Calu3 (cell line): ENCODE measurements at regions not wholly inside any gene's neighbourhood (a gene's known extent, or its start where the extent isn't known, plus 50 kb on each side); places are given as distances from the start of the nearest gene placed in this dataset.

Experiments used
- BruUV-seq: library from RNA; stranded (reverse); fragments of 400-500 nt; replicated peaks from 2 replicates; lab custom pipeline; 2021; lab: Mats Ljungman, UMichigan
- CTCF ChIA-PET: fragments of 300-600 bp; sonication (Branson Sonifier 250); formaldehyde crosslinking; loops from one replicate; lab custom pipeline; 2022; ENCODE audit warnings: antibody characterized with exemption; lab: Charles Lee
- DNase-seq: peaks from one replicate; pipeline ENCODE4 v3.0.0; 2022
- H3K27ac Mint-ChIP-seq: one replicate; pipeline ENCODE4 v1.8.0; 2022; ENCODE audit warnings: mixed read lengths; ENCODE audit not compliant: unreplicated experiment
- H3K27me3 Mint-ChIP-seq: one replicate; pipeline ENCODE4 v1.8.0; 2022; ENCODE audit warnings: mixed read lengths; ENCODE audit not compliant: unreplicated experiment
- H3K36me3 Mint-ChIP-seq: one replicate; pipeline ENCODE4 v1.8.0; 2022; ENCODE audit warnings: mild to moderate bottlenecking, moderate library complexity, mixed read lengths; ENCODE audit not compliant: insufficient read depth, unreplicated experiment
- H3K4me1 Mint-ChIP-seq: one replicate; pipeline ENCODE4 v1.8.0; 2022; ENCODE audit warnings: mild to moderate bottlenecking, low read depth, mixed read lengths; ENCODE audit not compliant: unreplicated experiment
- H3K4me3 Mint-ChIP-seq: one replicate; pipeline ENCODE4 v1.8.0; 2022; ENCODE audit warnings: mild to moderate bottlenecking, low read depth, moderate library complexity, mixed read lengths; ENCODE audit not compliant: unreplicated experiment
- H3K9me3 Mint-ChIP-seq: one replicate; pipeline ENCODE4 v1.8.0; 2022; ENCODE audit warnings: low read depth, mixed read lengths; ENCODE audit not compliant: unreplicated experiment
- CTCF ChIP-seq: fragments of 200-600 bp; IDR thresholded peaks from one replicate; pipeline ENCODE4 v1.8.0; 2022; ENCODE audit warnings: antibody characterized with exemption; ENCODE audit not compliant: unreplicated experiment
- intact Hi-C: fragments of 100-400 bp; cut with micrococcal nuclease; formaldehyde crosslinking; loops from one replicate; pipeline ENCODE4 v1.10.0; 2022; ENCODE audit not compliant: unreplicated experiment

- Mint-ChIP-seq H3K27me3 (no peaks in the 10 kb centered on the region), H3K27ac (no peak overlapping the region), H3K4me3 (no peak overlapping the region), H3K36me3 (no peaks in the 10 kb centered on the region), H3K4me1 (peaks cover 14% of the 10 kb centered on the region), H3K9me3 (no peaks in the 10 kb centered on the region)
- TF ChIP-seq CTCF = no peak
- intact Hi-C loops = no loop called here
- DNase-seq = no peak
- CTCF ChIA-PET = no interaction called here
- BruUV-seq = no TSS peak
Measured at GRCh38 chr7:41466760-41467384, 236.0 kb downstream of the INHBA start.

- H3K36me3 Mint-ChIP-seq = no peaks in the 10 kb centered on the region
- no peak for TF ChIP-seq CTCF
- no peak overlapping the region for H3K27ac Mint-ChIP-seq
- no peak for DNase-seq
- intact Hi-C loops = no loop called here
- no TSS peak for BruUV-seq
- H3K9me3 Mint-ChIP-seq = no peaks in the 10 kb centered on the region
- no peaks in the 10 kb centered on the region for H3K27me3 Mint-ChIP-seq
- H3K4me3 Mint-ChIP-seq = no peak overlapping the region
- peaks cover 13% of the 10 kb centered on the region for H3K4me1 Mint-ChIP-seq
- CTCF ChIA-PET = no interaction called here
Measured at GRCh38 chr7:41465571-41465970, 237.3 kb downstream of the INHBA start.

GRCh38 chr7:41463770-41464470 lies 239.0 kb downstream of the INHBA start:
- no peaks in the 10 kb centered on the region for H3K9me3 Mint-ChIP-seq
- TF ChIP-seq CTCF = no peak
- H3K27ac Mint-ChIP-seq = no peak overlapping the region
- H3K27me3 Mint-ChIP-seq = no peaks in the 10 kb centered on the region
- H3K4me3 Mint-ChIP-seq = no peak overlapping the region
- no TSS peak for BruUV-seq
- no peaks in the 10 kb centered on the region for H3K36me3 Mint-ChIP-seq
- no peak for DNase-seq
- intact Hi-C loops = no loop called here
- CTCF ChIA-PET = no interaction called here
- H3K4me1 Mint-ChIP-seq = peaks cover 13% of the 10 kb centered on the region

- TF ChIP-seq CTCF = no peak
- no peak overlapping the region for H3K4me3 Mint-ChIP-seq
- CTCF ChIA-PET = no interaction called here
- H3K9me3 Mint-ChIP-seq = peaks cover 3% of the 10 kb centered on the region
- H3K36me3 Mint-ChIP-seq = no peaks in the 10 kb centered on the region
- H3K27me3 Mint-ChIP-seq = no peaks in the 10 kb centered on the region
- DNase-seq = no peak
- BruUV-seq = no TSS peak
- H3K27ac Mint-ChIP-seq = no peak overlapping the region
- no peaks in the 10 kb centered on the region for H3K4me1 Mint-ChIP-seq
- intact Hi-C loops = no loop called here
Measured at GRCh38 chr7:41459623-41460261, 243.1 kb downstream of the INHBA start.
